Activated CD4-positive, CD25-positive, alpha-beta regulatory T cell treated with anti-CD3 and anti-CD28 coated beads, Interleukin-2, amount 50 U/mL, for 72 hours (primary cell): ENCODE measurements at regions not wholly inside any gene's neighbourhood (a gene's known extent, or its start where the extent isn't known, plus 50 kb on each side); places are given as distances from the start of the nearest gene placed in this dataset.
"Not testable (repeated sequence)": the region's sequence is repeated elsewhere in the genome, so short reads cannot be mapped to it uniquely, and the experiment has no call there.

Source experiments
- DNase-seq: peaks from one replicate; pipeline ENCODE4 v3.0.0; 2021

- DNase-seq, result no peak
These were observed 1530.4 kb downstream of the BRD1 start for GRCh38 chr22:48297296-48297695.

DNA sequence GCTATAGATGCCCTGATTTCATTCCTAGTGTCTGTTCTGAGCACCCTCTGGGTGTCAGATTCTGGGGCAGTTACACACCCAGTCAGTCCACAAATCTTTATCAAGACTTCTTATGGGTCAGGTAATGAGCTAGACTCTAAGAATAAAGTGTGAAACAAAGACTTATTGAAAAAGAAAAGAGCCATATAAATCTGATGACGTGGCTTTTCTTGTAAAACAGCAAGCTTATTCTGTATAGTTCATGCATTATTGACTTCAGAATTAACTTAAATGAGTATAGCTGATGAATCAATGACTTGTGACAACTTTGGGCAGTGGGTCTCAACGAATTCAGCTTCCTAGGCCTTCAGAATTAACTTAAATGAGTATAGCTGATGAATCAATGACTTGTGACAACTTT, 1527.5 kb downstream of the TBC1D22A start:
- DNase-seq, result not testable (repeated sequence)

DNA sequence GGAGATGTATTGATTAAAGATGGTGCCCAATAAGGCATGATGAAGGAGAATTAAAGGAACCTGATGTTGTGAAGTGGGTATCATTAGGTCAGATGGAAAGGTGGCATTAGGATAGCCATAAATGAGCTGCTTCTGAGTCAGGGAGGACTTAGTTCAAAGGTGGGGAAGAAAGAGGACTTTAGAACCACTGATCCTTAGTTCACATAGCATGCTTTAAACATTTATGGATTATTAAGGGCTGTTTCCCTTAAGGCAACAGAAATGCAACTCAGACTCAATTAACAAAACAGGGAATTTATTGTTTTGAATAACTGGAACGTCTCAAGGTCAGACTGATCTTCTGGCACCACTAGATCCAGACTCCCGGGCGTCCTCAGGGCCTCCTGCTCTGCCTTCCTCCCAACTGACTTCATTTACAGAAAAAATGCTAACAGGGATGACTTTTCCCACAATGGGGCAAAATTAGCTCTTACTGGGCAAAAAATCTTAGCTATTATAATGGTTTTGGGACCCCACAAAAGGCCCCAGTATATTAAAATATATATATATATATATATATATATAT, 1526.0 kb downstream of the TBC1D22A start:
- no peak for DNase-seq

DNA sequence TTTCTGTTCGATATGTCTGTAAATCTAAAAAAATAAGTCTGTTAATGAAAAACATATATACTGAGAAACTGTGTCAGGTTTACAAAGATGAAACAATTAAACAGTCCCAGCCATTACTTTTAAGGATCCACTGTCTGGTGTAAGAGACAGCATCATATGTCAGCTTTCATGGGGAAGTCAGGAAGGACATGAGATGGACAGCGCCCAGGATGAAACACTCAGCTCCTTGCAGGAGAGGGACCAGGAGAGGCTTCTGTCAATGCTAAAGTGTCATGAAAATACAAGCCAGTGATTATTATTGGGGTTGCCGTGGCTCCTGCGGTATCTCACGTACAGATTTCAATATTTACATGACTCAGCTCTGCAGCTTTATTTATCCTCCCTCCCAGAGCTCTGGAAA, 1524.6 kb downstream of the TBC1D22A start:
- no peak for DNase-seq

DNA sequence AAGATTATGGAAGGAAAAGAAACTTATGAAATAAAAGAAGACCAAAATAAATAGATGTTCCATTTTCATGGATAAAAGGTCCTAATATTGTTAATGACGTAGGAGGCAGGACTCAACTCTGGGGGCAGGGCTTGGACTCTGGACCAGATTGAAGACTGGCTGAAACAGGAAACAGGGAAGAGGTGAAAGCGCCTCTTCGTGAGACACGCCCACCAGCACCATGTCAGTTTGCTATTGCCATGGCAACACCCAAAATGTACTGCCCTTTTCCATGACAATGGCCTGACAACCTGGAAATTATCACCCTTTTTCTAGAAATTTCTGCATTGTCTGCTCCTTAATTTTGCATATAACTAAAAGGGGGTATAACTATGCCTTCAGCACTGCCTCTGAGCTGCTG, 1522.2 kb downstream of the TBC1D22A start:
- DNase-seq, result no peak

- no peak for DNase-seq
These were observed 1520.4 kb downstream of the TBC1D22A start for GRCh38 chr22:48282804-48283203.

- no peak for DNase-seq
These were observed 1517.0 kb downstream of the TBC1D22A start for GRCh38 chr22:48279461-48279756.

DNA sequence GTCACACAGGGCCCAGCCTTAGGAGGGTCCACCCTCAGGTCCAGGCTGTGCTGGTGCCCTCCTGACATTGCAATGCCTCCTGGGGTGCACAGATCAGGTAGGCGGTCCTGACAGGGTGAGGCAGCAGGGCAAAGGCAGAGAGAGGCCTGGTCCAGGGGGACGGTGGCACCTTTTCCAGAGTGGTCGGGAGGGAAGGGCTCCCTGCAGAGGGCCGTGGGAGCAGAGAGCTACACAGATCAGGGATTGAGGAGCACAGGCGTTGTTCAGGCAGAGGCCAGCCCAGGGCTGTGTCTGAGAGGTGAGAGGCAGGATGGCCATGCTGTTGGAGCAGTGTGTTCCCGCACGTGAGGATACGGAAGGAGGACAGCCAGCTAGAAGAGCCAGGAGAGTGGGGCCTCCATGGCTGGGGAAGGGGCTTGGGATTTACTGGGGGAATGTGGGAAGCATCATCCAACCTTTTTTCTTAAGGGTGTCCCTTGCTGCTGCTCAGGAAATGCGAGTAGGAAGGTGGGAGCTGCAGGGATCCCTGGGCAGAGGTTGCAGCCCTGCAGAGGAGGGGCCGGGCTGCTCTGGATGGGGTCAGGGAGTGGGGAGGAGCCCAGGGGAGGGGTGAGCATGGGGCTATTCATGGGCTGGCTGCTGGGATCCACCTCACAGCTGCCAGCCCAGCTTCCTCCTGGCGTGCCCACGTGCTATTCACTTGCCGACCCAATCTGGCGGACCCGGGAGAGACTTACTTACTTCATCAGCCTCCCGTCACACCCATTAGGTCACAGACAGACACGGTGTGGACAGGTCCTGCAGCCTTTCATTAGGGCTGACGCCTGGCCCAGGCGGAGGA, 1516.4 kb downstream of the TBC1D22A start:
- no peak for DNase-seq

GRCh38 chr22:48277868-48278581, 1515.6 kb downstream of the TBC1D22A start:
- no peak for DNase-seq

GRCh38 chr22:48276994-48277867, 1514.8 kb downstream of the TBC1D22A start:
- DNase-seq, result no peak

GRCh38 chr22:48275412-48275811, 1513.0 kb downstream of the TBC1D22A start:
- no peak for DNase-seq

- no peak for DNase-seq
These were observed 1508.3 kb downstream of the TBC1D22A start for GRCh38 chr22:48270731-48271130.

DNA sequence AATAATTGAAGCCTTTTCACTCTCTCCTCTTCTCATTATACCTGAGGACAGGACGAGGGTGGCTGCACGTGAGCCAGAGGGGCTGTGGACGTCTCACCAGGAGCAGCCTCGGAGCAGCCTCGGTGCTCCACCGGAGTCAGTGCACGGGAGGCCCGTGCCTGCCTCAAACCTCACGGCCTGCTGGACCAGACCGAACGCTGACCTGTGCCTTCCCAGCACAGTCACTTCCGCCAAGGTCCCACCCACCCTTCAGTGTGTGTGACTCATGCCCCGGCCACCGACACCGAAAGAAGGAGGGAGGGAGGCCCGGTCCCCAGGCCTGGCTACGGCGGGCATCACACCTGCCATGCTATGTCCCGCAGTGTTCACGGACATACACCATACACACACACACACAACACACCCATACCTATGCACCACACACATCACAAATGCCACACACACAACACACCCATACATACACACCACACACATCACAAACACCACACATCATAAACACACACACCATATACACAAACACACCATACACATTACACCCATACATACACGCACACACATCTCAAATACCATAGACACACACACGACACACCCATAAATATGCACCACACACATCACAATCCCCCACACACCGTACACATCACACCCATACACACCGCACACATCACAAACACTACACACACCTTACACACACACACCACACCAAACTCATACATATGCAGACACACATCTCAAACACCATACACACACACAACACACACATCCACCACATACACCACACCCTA, 1506.5 kb downstream of the TBC1D22A start:
- DNase-seq, result no peak

GRCh38 chr22:48268293-48268692, 1505.8 kb downstream of the TBC1D22A start:
- DNase-seq, result no peak

DNA sequence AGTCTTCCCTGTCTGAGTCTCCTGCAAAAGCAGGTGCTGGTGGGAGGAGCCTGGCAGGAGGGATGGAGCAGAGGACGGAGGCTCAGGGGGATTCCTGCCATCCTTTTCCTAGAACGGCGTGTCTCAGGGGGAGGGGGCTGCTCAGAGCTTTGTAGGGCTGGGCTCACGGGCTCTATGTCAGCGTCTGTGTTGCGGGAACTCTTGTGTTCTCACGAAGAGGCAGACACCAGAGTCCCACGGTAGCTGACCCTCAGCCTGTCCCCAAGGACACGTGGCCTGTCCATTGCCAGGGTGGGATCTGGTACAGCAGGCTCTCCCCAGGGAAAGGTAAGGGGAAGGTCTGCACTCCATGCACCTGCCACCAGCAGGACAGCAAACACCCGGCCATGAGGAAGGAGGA, 1505.2 kb downstream of the TBC1D22A start:
- DNase-seq, result no peak

DNA sequence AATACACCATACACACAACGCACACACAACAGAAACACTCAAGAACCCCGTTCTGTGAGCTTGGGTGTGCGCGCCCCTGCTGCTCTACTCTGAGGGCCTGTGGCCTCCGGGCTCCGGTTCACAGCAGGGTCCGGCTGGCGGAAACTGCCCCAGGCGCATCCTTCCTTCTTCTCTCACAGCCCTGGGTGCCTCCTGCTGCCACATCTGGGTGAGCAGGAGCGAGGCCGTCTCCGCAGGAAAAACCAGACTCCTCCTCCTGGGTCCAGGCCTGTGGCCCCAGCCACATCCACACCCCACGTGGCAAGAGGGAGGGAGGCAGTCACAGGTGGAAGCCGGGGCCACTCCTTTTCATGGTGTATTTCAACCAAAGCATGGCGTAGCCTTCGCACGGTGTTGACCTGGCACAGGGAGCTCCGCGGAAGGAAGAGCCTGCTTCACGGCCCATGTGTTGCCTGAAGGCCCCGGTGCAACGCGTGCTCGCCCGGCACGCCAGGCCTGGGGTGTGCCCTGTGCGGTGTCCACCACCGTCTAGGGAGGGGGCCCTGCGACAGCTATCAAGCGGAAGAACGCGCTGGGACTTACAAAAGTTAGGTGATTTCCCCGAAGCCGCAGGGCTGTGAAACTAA, 1502.7 kb downstream of the TBC1D22A start:
- no peak for DNase-seq

DNA sequence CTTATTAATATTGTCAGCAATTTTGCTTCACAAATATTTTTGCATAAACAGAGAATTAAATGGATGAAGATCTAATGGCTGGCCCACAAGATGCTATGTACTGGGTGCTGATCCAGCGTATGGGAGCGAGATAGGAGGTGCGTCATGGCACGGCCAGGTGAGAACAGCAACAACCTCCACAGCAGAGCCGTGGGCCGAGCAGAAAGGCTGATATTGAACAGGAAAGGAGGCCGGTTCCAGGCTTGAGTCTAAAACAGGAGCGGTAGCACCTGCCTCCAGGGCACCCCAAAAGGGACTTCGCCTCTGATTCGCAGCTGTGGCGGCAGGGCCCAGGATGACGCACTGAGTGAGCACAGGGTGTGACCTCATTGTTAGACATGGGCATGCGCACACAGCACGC, 1502.1 kb downstream of the TBC1D22A start:
- no peak for DNase-seq

GRCh38 chr22:48263791-48264351, 1501.4 kb downstream of the TBC1D22A start:
- DNase-seq, result no peak

GRCh38 chr22:48263431-48263765, 1500.9 kb downstream of the TBC1D22A start:
- no peak for DNase-seq

DNA sequence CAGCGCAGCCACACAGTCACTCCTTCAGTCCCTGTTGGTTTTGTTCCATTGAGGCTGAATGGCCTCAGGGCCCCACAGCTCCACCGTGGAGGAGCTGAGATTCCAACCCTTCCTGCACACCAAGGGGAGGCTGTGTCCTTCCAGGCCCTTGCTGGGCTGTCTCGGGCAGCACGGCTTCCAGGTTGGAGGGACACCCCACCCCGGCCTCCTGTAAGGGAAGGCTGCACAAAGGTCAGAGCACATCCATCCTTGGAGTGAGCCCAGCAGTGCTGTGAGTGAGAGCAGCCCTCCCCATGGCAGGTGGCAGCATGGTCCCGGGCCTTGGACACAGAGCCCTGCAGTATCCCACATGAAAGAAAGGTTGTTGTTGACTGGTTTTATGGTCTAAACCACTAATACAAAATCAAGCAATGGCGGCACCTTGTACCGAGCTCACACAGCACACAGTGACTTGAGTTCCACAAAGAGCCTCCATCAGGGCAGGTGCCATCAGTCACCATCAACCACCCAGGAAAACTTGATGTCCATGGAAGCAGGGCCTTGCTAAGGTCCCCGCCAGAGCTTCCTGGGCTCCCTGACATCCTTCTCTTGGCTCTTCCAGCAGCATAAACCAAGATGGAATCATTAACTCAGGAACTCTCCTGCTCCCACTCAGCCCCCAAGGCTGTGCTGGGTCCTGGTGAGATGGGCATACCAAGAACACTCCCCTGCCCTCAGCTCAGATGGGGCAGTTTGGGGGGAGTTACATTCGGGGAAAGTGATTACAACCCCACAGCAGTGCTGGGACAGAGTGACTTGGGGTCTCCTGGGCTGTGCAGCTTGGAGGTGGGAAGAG, 1500.4 kb downstream of the TBC1D22A start:
- DNase-seq, result no peak

- no peak for DNase-seq
These were observed 1499.3 kb downstream of the TBC1D22A start for GRCh38 chr22:48261706-48262105.
